K562 (cell line): ENCODE measurements at regions not wholly inside any gene's neighbourhood (a gene's known extent, or its start where the extent isn't known, plus 50 kb on each side); places are given as distances from the start of the nearest gene placed in this dataset.

Source experiments
- ATAC-seq: fragments of 200-7000 bp; cut with Tn5 transposase; 3 replicates; pipeline ENCODE4 v1.9.1; 2020; ENCODE audit warnings: moderate library complexity
- BruUV-seq: library from RNA; stranded (reverse); fragments of 400-500 nt; replicated peaks from 2 replicates; lab custom pipeline; 2021; lab: Mats Ljungman, UMichigan
- CTCF ChIA-PET: fragments of 300-600 bp; formaldehyde crosslinking; extraction: SDS; loops from one replicate; lab custom pipeline; 2021; ENCODE audit warnings: low intra/inter-chr PET ratio; lab: Yijun Ruan, JAX
- POLR2A ChIA-PET: fragments of 300-600, 350-650 bp; sonication (Branson Sonifier 250); formaldehyde crosslinking; extraction: SDS; loops from one replicate; lab custom pipeline; 2021; ENCODE audit warnings: antibody characterized with exemption, inconsistent platforms; lab: Yijun Ruan, JAX
- DNase-seq, 4 experiments: peaks; one replicate each; pipeline versions ENCODE4 v3.0.0 to v3.0.0-alpha.2; 2011 to 2018; ENCODE audit warnings: low spot score in 3 of 4, mixed read lengths in 3 of 4; ENCODE audit errors: extremely low read depth in 1 of 4
- FAIRE-seq: peaks from 2 replicates; lab custom pipeline; 2011; peaks lifted over from hg19 to GRCh38; lab: Jason Lieb, UNC
- H2AFZ ChIP-seq: 2 replicates; pipeline ENCODE4 v1.6.0; 2011; ENCODE audit warnings: low read depth, low read length, control low read depth, inconsistent platforms
- H3K27ac ChIP-seq: fragments of 200-600 bp; 3 replicates; pipeline ENCODE4 v1.8.0; 2011; ENCODE audit warnings: low read depth, mild to moderate bottlenecking, control low read depth, inconsistent platforms, low read length, moderate library complexity, mixed read lengths; ENCODE audit errors: extremely low read depth
- H3K27me3 ChIP-seq, 2 experiments: fragments of 300-600 bp in 1 of 2; 2 replicates in 1 of 2; 3 replicates in 1 of 2; pipeline versions ENCODE4 v1.6.0 to v1.8.0; 2011; ENCODE audit warnings: inconsistent platforms in 2 of 2, low read length in 2 of 2, mild to moderate bottlenecking in 1 of 2, mixed read lengths in 1 of 2, moderate library complexity in 1 of 2; ENCODE audit not compliant: control insufficient read depth in 2 of 2, insufficient read depth in 2 of 2
- H3K36me3 ChIP-seq: fragments of 300-600 bp; 3 replicates; pipeline ENCODE4 v1.8.0; 2011; ENCODE audit warnings: mild to moderate bottlenecking, low read length, inconsistent platforms; ENCODE audit not compliant: control insufficient read depth, insufficient read depth
- H3K4me1 ChIP-seq, 2 experiments: fragments of 200-600 bp in 1 of 2; replicated peaks in 1 of 2; 2 replicates in 1 of 2; 3 replicates in 1 of 2; pipeline versions ENCODE4 v1.5.1 to v1.8.0; 2011; ENCODE audit warnings: inconsistent platforms in 2 of 2, low read length in 2 of 2, mild to moderate bottlenecking in 1 of 2, mixed read lengths in 1 of 2, moderate library complexity in 1 of 2; ENCODE audit not compliant: control insufficient read depth in 2 of 2, insufficient read depth in 2 of 2
- H3K4me2 ChIP-seq: 2 replicates; pipeline ENCODE4 v1.6.1; 2011; ENCODE audit warnings: low read length, control low read depth, inconsistent platforms, mixed read lengths; ENCODE audit not compliant: insufficient read depth
- H3K4me3 ChIP-seq: fragments of 200-600 bp; sonication (generic), shearing (Covaris generic); 2 replicates; pipeline ENCODE4 v1.5.1; 2016; ENCODE audit warnings: control low read depth, inconsistent platforms
- H3K79me2 ChIP-seq: fragments of 200-600 bp; 3 replicates; pipeline ENCODE4 v1.8.0; 2011; ENCODE audit warnings: low read length, inconsistent platforms; ENCODE audit not compliant: control insufficient read depth, insufficient read depth
- H3K9ac ChIP-seq, 2 experiments: 2 replicates each; pipeline versions ENCODE4 v1.6.0 to v1.6.1; 2011; ENCODE audit warnings: low read depth in 2 of 2, low read length in 2 of 2, control low read depth in 1 of 2, inconsistent platforms in 1 of 2, mild to moderate bottlenecking in 1 of 2, mixed read lengths in 1 of 2; ENCODE audit not compliant: insufficient read depth in 1 of 2
- H3K9me1 ChIP-seq: one replicate; pipeline ENCODE4 v1.6.0; 2011; ENCODE audit warnings: inconsistent platforms, mild to moderate bottlenecking, low read length, moderate library complexity; ENCODE audit not compliant: control insufficient read depth, insufficient read depth
- H3K9me3 ChIP-seq: replicated peaks from 2 replicates; pipeline ENCODE4 v1.5.1; 2011; ENCODE audit warnings: low read depth, low read length, inconsistent platforms; ENCODE audit not compliant: control insufficient read depth, insufficient read depth
- H4K20me1 ChIP-seq: replicated peaks from 2 replicates; pipeline ENCODE4 v1.6.1; 2011; ENCODE audit warnings: low read length, inconsistent platforms, mixed read lengths; ENCODE audit not compliant: control insufficient read depth, insufficient read depth
- ARHGAP35 ChIP-seq: fragments of 450-650 bp; IDR thresholded peaks from 2 replicates; pipeline ENCODE4 v1.6.1; 2018; ENCODE audit not compliant: partially characterized antibody
- CTCFL ChIP-seq: IDR thresholded peaks from 2 replicates; pipeline ENCODE4 v1.6.1; 2011; ENCODE audit warnings: borderline replicate concordance, low read depth, mild to moderate bottlenecking, moderate library complexity, low read length; ENCODE audit not compliant: insufficient read depth, poor library complexity, severe bottlenecking
- DEAF1 ChIP-seq: fragments of 450-650 bp; formaldehyde crosslinking; IDR thresholded peaks from 2 replicates; pipeline ENCODE4 v1.4.0; 2020; ENCODE audit warnings: mild to moderate bottlenecking, moderate library complexity
- E2F6 ChIP-seq, 2 experiments: IDR thresholded peaks; 2 replicates each; pipeline ENCODE4 v1.6.1; 2011; ENCODE audit warnings: borderline replicate concordance in 1 of 2, control low read depth in 1 of 2, low read depth in 1 of 2, low read length in 1 of 2, mild to moderate bottlenecking in 1 of 2, mixed read lengths in 1 of 2, moderate library complexity in 1 of 2; ENCODE audit not compliant: insufficient read depth in 1 of 2, insufficient read length in 1 of 2, poor library complexity in 1 of 2, severe bottlenecking in 1 of 2; ENCODE audit errors: extremely low read depth in 1 of 2
- GTF2E2 ChIP-seq: fragments of 200-800 bp; sonication (Bioruptor generic); IDR thresholded peaks from 2 replicates; pipeline ENCODE4 v1.6.1; 2016; ENCODE audit warnings: missing genetic modification characterization, missing compliant biosample characterization
- KLF16 ChIP-seq: IDR thresholded peaks from 2 replicates; pipeline ENCODE4 v1.6.1; 2016; ENCODE audit warnings: antibody characterized with exemption
- SAFB2 ChIP-seq: fragments of 200-400 bp; formaldehyde crosslinking; IDR thresholded peaks from 2 replicates; pipeline ENCODE4 v1.6.1; 2018; ENCODE audit warnings: borderline replicate concordance, low read length, low read depth, moderate library complexity; ENCODE audit not compliant: severe bottlenecking
- SRSF3 ChIP-seq: fragments of 200-400 bp; formaldehyde crosslinking; IDR thresholded peaks from 2 replicates; pipeline ENCODE4 v1.6.1; 2016; ENCODE audit warnings: mild to moderate bottlenecking, low read length, moderate library complexity; ENCODE audit not compliant: insufficient read depth
- UBTF ChIP-seq, 2 experiments: IDR thresholded peaks; 2 replicates each; pipeline ENCODE4 v1.6.1; 2012; ENCODE audit warnings: improper control_type of control experiment in 2 of 2, low read depth in 2 of 2, low read length in 2 of 2, borderline replicate concordance in 1 of 2
- YY1 ChIP-seq, 3 experiments: IDR thresholded peaks; 2 replicates each; pipeline ENCODE4 v1.6.1; 2011; ENCODE audit warnings: low read length in 2 of 3, mild to moderate bottlenecking in 2 of 3, moderate library complexity in 2 of 3, borderline replicate concordance in 1 of 3, control low read depth in 1 of 3, low read depth in 1 of 3; ENCODE audit not compliant: insufficient read depth in 3 of 3, insufficient replicate concordance in 2 of 3, control insufficient read depth in 1 of 3, insufficient read length in 1 of 3; ENCODE audit errors: extremely low read depth in 1 of 3
- ZNF436 ChIP-seq: fragments of 250-450, 450-650 bp; sonication (Bioruptor Pico); formaldehyde crosslinking; IDR thresholded peaks from 2 replicates; pipeline ENCODE4 v1.7.0; 2020; ENCODE audit warnings: mild to moderate bottlenecking
- WGBS: fragments of 100-300 bp; shearing (Covaris generic); methylation state at CpG from one replicate; pipeline ENCODE4 v1.1.6; 2016; ENCODE audit warnings: low coverage, mixed read lengths; ENCODE audit not compliant: insufficient coverage; ENCODE audit errors: missing lambda C conversion rate; 5-methylcytosine and 5-hydroxymethylcytosine counted together
- in situ Hi-C: fragments of 300-500 bp; cut with MboI; formaldehyde crosslinking; loops from 4 replicates; pipeline ENCODE4 v1.15.0; 2018; ENCODE audit warnings: inconsistent platforms, mixed read lengths
- intact Hi-C: fragments of 100-400 bp; cut with micrococcal nuclease; formaldehyde crosslinking; loops from 2 replicates; pipeline ENCODE4 v1.14.2; 2022

DNA sequence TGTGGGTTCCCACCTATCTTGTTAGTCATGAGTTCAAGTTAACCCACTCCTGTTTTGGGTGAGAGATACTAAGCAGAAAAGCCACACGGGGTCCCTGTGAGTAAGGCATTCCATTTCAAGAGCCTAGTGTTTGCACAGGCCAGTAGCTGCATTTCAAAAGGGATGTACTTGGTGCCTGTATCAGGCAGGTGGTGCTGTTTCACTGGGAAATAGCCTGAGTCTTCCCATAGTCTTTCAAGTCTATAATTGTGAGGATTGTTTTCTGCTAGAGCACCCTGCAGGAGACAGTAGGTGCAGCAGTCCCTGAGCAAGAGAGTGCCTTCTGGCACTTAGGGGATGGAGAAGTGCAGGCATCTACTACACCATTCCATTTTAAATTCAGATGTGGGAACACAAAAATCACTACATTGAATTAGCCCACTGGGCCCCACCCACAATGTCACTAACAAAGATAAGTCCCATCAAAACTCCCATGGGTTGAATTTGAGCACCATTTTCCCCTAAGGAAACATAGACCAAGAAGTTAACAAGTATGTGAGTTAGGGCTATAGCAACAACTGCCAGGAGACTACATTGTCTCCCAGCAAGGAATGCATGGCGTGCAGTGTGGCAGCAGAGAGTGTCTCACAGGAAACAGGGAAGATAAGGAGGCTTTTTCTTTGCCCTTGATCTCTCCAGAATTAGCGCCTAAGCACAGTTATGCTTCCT lies 263.2 kb downstream of the COX7C start:
- H3K27ac ChIP-seq: no peak overlapping the region
- H3K9ac ChIP-seq: no peak overlapping the region
- no peak overlapping the region for H3K4me2 ChIP-seq
- no peak overlapping the region for H2AFZ ChIP-seq
- peak; percentile 21 to 52 (median 26) for DNase-seq
- H3K9me3 ChIP-seq: no peaks in the 10 kb centered on the region
- CTCF ChIA-PET: interaction anchor here (0.6 to 2.0 kb wide), 4 partner anchors 88 to 1811 kb away, joined by 3 to 5 read pairs (median 3); no protein-coding TSS in a partner anchor
- FAIRE-seq: no peak
- H3K4me1 ChIP-seq: no peaks in the 10 kb centered on the region
- H3K79me2 ChIP-seq: no peaks in the 10 kb centered on the region
- no peak overlapping the region for H3K4me3 ChIP-seq
- POLR2A ChIA-PET: interaction anchor here (1.2 kb wide), 1 partner anchor 9 kb away, joined by 4 read pairs; no protein-coding TSS in a partner anchor
- no peaks in the 10 kb centered on the region; the same call in 1 of the 2 replicates for H4K20me1 ChIP-seq
- no peaks in the 10 kb centered on the region for H3K27me3 ChIP-seq
- BruUV-seq: no TSS peak
- intact Hi-C loops: loop anchor here (5.0 kb wide), 1 partner anchor 131 kb away; no protein-coding TSS in a partner anchor
- H3K9me1 ChIP-seq: no peaks in the 10 kb centered on the region
- in situ Hi-C loops: no loop called here
- ATAC-seq: peak; percentile 97
- no peaks in the 10 kb centered on the region for H3K36me3 ChIP-seq
- whole genome bisulfite sequencing: 0% methylated on average over 3 of the region's 3 CpGs
- TF ChIP-seq SRSF3 (no peak), CTCFL (no peak), GTF2E2 (tag) (no peak), KLF16 (no peak), ZNF436 (no peak), DEAF1 (peak; percentile 41; the same call in 1 of the 2 replicates), SAFB2 (no peak), E2F6 (IDR thresholded peaks at IDR 0.05; ENCODE audit: borderline replicate concordance in 1 of 2, extremely low read depth in 1 of 2, insufficient read depth in 1 of 2, insufficient read length in 1 of 2, low read depth in 1 of 2, low read length in 1 of 2, poor library complexity in 1 of 2, severe bottlenecking in 1 of 2) (no peak), ARHGAP35 (no peak), YY1 (IDR thresholded peaks at IDR 0.05; ENCODE audit: borderline replicate concordance in 1 of 3, control insufficient read depth in 1 of 3, extremely low read depth in 1 of 3, insufficient read depth in 3 of 3, insufficient read length in 1 of 3, insufficient replicate concordance in 2 of 3, low read depth in 1 of 3, low read length in 2 of 3) (no peak), UBTF (IDR thresholded peaks at IDR 0.05; ENCODE audit: borderline replicate concordance in 1 of 2, low read depth in 2 of 2, low read length in 2 of 2) (no peak)
